Activated CD8-positive, alpha-beta memory T cell treated with anti-CD3 and anti-CD28 coated beads, Interleukin-2, amount 50 U/mL, for 1 hour (primary cell): ENCODE measurements at regions not wholly inside any gene's neighbourhood (a gene's known extent, or its start where the extent isn't known, plus 50 kb on each side); places are given as distances from the start of the nearest gene placed in this dataset.

Source experiments
- DNase-seq: peaks from one replicate; pipeline ENCODE4 v3.0.0-alpha.2; 2020; ENCODE audit errors: extremely low read depth

- no peak for DNase-seq
Measured at GRCh38 chr9:89554307-89555035, 50.3 kb upstream of the GADD45G start.

GRCh38 chr9:89553451-89554010 lies 51.3 kb upstream of the GADD45G start:
- no peak for DNase-seq

GRCh38 chr9:89550346-89550927 lies 52.5 kb upstream of the SEMA4D start:
- DNase-seq, result no peak

GRCh38 chr9:89549031-89549644 lies 51.2 kb upstream of the SEMA4D start:
- peak; percentile 62 for DNase-seq

GRCh38 chr9:89548071-89548638 lies 50.2 kb upstream of the SEMA4D start:
- no peak for DNase-seq
